NCI-H187 (cell line): ENCODE measurements at regions not wholly inside any gene's neighbourhood (a gene's known extent, or its start where the extent isn't known, plus 50 kb on each side); places are given as distances from the start of the nearest gene placed in this dataset.
"Not testable (repeated sequence)": the region's sequence is repeated elsewhere in the genome, so short reads cannot be mapped to it uniquely, and the experiment has no call there.

Experiments used
- DNase-seq, 2 experiments: peaks; one replicate each; lab custom pipeline; 2025; lab: John Stamatoyannopoulos, UW

- not testable (repeated sequence) for DNase-seq
Measured at GRCh38 chr12:90208379-90208778, 499.7 kb upstream of the ATP2B1 start.

- DNase-seq: no peak
Measured at GRCh38 chr12:90207799-90208198, 499.2 kb upstream of the ATP2B1 start.

GRCh38 chr12:90205165-90205564 lies 496.5 kb upstream of the ATP2B1 start:
- DNase-seq: no peak

- no peak for DNase-seq
Measured at GRCh38 chr12:90203556-90203955, 494.9 kb upstream of the ATP2B1 start.

- no peak for DNase-seq
Measured at GRCh38 chr12:90199006-90199405, 490.4 kb upstream of the ATP2B1 start.

GRCh38 chr12:90193500-90193899 lies 484.9 kb upstream of the ATP2B1 start:
- DNase-seq: no peak

- no peak for DNase-seq
Measured at GRCh38 chr12:90188857-90189256, 480.2 kb upstream of the ATP2B1 start.

- DNase-seq: no peak
Measured at GRCh38 chr12:90183201-90183600, 474.6 kb upstream of the ATP2B1 start.

GRCh38 chr12:90181216-90181615 lies 472.6 kb upstream of the ATP2B1 start:
- DNase-seq: no peak

- DNase-seq: no peak
Measured at GRCh38 chr12:90174956-90175355, 466.3 kb upstream of the ATP2B1 start.

GRCh38 chr12:90174198-90174510 lies 465.5 kb upstream of the ATP2B1 start:
- no peak for DNase-seq

- DNase-seq: no peak
Measured at GRCh38 chr12:90173499-90174197, 465.0 kb upstream of the ATP2B1 start.

- DNase-seq: no peak
Measured at GRCh38 chr12:90172524-90172923, 463.9 kb upstream of the ATP2B1 start.

- no peak for DNase-seq
Measured at GRCh38 chr12:90170740-90171139, 462.1 kb upstream of the ATP2B1 start.

GRCh38 chr12:90167518-90168208 lies 459.0 kb upstream of the ATP2B1 start:
- DNase-seq: no peak

- no peak for DNase-seq
Measured at GRCh38 chr12:90166671-90167070, 458.0 kb upstream of the ATP2B1 start.

- no peak for DNase-seq
Measured at GRCh38 chr12:90166012-90166411, 457.4 kb upstream of the ATP2B1 start.

GRCh38 chr12:90163975-90164374 lies 455.3 kb upstream of the ATP2B1 start:
- no peak for DNase-seq

GRCh38 chr12:90153827-90154226 lies 445.2 kb upstream of the ATP2B1 start:
- DNase-seq: no peak

- DNase-seq: no peak
Measured at GRCh38 chr12:90152897-90153624, 444.4 kb upstream of the ATP2B1 start.

- DNase-seq: no peak
Measured at GRCh38 chr12:90151491-90152015, 442.9 kb upstream of the ATP2B1 start.

- no peak for DNase-seq
Measured at GRCh38 chr12:90149453-90149852, 440.8 kb upstream of the ATP2B1 start.
